ENCODE measurements at regions not wholly inside any gene's neighbourhood (a gene's known extent, or its start where the extent isn't known, plus 50 kb on each side); places are given as distances from the start of the nearest gene placed in this dataset.

GRCh38 chr20:10961651-10962288, 288.0 kb upstream of the JAG1 start:
- H3K27ac Mint-ChIP-seq = peak overlapping the region in 1 of 3 experiments; percentile 30
- peaks cover 6% of the 10 kb centered on the region for H3K4me1 Mint-ChIP-seq

GRCh38 chr20:10962937-10963336, 289.1 kb upstream of the JAG1 start:
- no peak overlapping the region for H3K4me3 Mint-ChIP-seq
- H3K27me3 Mint-ChIP-seq (ENCODE audit: low read depth) = peaks cover 3% of the 10 kb centered on the region

More at GRCh38 chr20:10961651-10962288, 288.0 kb upstream of the JAG1 start:
- peaks cover 3% of the 10 kb centered on the region for H3K27me3 Mint-ChIP-seq (ENCODE audit: low read depth)
- no peak for TF ChIP-seq CTCF (IDR thresholded peaks at IDR 0.05; ENCODE audit: unreplicated experiment in 3 of 3)
- no peak overlapping the region for H3K4me3 Mint-ChIP-seq
- H3K36me3 Mint-ChIP-seq (ENCODE audit: low read depth) = no peaks in the 10 kb centered on the region
- no peaks in the 10 kb centered on the region for H3K9me3 Mint-ChIP-seq

GRCh38 chr20:10963717-10964266, 290.0 kb upstream of the JAG1 start:
- H3K36me3 Mint-ChIP-seq (ENCODE audit: low read depth) = no peaks in the 10 kb centered on the region
- TF ChIP-seq CTCF (IDR thresholded peaks at IDR 0.05; ENCODE audit: unreplicated experiment in 3 of 3) = no peak
- H3K27me3 Mint-ChIP-seq (ENCODE audit: low read depth) = peaks cover 3% of the 10 kb centered on the region
- no peaks in the 10 kb centered on the region for H3K9me3 Mint-ChIP-seq
- peaks cover 6% of the 10 kb centered on the region for H3K4me1 Mint-ChIP-seq
- H3K4me3 Mint-ChIP-seq = no peak overlapping the region
- peak overlapping the region; percentile 1 to 37 (median 3) for H3K27ac Mint-ChIP-seq

More at GRCh38 chr20:10962937-10963336, 289.1 kb upstream of the JAG1 start:
- Mint-ChIP-seq H3K9me3 (no peaks in the 10 kb centered on the region), H3K36me3 (ENCODE audit: low read depth) (no peaks in the 10 kb centered on the region), H3K27ac (peak overlapping the region in 1 of 3 experiments; percentile 37), H3K4me1 (peaks cover 6% of the 10 kb centered on the region)
- no peak for TF ChIP-seq CTCF (IDR thresholded peaks at IDR 0.05; ENCODE audit: unreplicated experiment in 3 of 3)

- TF ChIP-seq CTCF (IDR thresholded peaks at IDR 0.05; ENCODE audit: unreplicated experiment in 3 of 3) = no peak
- Mint-ChIP-seq H3K4me1 (peaks cover 6% of the 10 kb centered on the region), H3K4me3 (no peak overlapping the region), H3K27ac (no peak overlapping the region), H3K36me3 (ENCODE audit: low read depth) (no peaks in the 10 kb centered on the region), H3K9me3 (peaks cover 2% of the 10 kb centered on the region), H3K27me3 (ENCODE audit: low read depth) (peaks cover 3% of the 10 kb centered on the region)
Observed at GRCh38 chr20:10965936-10966470, 292.2 kb upstream of the JAG1 start.

- Mint-ChIP-seq H3K27ac (no peak overlapping the region), H3K27me3 (ENCODE audit: low read depth) (no peaks in the 10 kb centered on the region), H3K4me3 (no peak overlapping the region), H3K9me3 (peaks cover 2% of the 10 kb centered on the region), H3K4me1 (no peaks in the 10 kb centered on the region), H3K36me3 (ENCODE audit: low read depth) (no peaks in the 10 kb centered on the region)
- no peak for TF ChIP-seq CTCF (IDR thresholded peaks at IDR 0.05; ENCODE audit: unreplicated experiment in 3 of 3)
Observed at GRCh38 chr20:10970109-10970508, 296.3 kb upstream of the JAG1 start.

All from nephron (organoid).